Fibroblast of peridontal ligament (primary cell): ENCODE measurements at regions not wholly inside any gene's neighbourhood (a gene's known extent, or its start where the extent isn't known, plus 50 kb on each side); places are given as distances from the start of the nearest gene placed in this dataset.
"Not testable (repeated sequence)": the region's sequence is repeated elsewhere in the genome, so short reads cannot be mapped to it uniquely, and the experiment has no call there.

Source experiments
- DNase-seq: peaks from one replicate; pipeline ENCODE4 v3.0.0-alpha.2; 2010; ENCODE audit errors: extremely low read depth

DNA sequence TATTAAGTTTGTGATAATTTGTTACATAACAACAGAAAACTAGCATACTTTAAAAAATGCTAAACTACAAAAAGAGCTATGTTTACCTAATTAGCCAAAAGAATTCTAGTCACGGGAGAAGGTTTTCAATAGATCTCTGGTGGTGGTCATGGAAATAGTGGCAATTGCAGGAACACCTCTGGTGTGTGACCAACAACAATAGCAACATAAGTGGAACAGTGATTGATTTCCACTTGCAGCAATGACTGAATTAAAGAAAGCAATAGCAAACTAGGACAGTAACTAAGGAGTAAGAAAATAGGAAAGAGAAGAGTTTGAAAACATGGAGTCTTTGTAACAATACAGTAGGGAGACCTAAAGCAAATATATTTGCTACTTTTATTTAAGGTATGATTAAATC is 171.3 kb upstream of the ADGRL4 start:
- DNase-seq = no peak

- peak; percentile 67 for DNase-seq
Observed at GRCh38 chr1:79161077-79161476, 154.5 kb upstream of the ADGRL4 start.

DNA sequence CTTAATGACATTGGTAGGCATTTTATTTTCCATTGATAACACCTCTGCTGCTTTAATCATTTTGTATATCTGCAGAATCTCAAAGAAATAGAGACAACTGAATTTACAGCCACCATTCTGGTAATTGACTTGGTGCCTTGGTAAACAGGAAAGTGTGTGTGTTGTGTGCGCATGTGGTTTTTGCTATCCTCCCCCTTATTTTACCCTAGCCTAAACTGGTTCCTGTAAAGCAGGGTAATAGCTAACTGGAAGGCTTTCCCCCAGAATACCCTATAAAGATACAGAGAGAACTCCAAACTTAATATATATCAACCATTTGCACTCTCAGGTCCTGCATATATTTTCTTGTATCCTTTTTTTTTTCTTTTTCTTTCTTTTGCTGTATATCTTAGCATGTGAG is 149.5 kb upstream of the ADGRL4 start:
- no peak for DNase-seq

DNA sequence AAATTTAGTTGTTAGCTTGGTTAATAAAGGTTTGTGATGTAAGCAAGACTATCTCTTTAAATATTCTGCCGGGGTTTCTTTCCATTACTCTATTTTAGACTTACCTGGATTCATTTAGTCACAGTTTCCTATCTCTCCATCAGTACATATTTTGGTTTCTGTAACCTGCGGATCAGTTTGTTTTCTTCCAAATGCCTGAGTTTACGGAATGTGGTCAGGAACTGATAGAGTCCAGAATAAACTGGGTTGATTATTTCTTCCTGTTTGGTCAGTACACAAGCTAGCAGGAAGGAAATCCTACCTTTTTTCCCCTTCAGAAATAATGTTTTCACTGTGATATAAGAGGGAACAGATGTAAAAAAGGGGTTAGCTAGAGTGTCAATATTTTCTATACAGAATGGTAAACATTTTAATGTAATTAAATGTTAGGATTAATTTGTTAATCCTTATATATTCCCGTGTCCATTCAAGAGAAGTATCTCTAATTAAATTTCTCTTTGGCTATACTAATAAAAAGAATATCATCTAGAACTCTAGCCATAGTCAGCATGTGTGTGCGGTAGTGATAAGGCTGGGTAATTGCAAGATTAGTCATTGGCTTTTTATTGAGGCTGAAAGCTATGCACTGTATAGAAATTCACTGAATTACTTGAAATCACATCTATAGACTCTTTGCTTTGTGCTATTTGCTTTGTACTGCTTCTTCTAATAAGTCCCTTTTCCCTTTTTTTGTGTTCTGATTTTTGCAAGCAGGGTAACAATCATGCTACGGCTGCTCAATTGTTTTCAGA is 144.7 kb upstream of the ADGRL4 start:
- DNase-seq = no peak

GRCh38 chr1:79150576-79150975 is 144.0 kb upstream of the ADGRL4 start:
- DNase-seq = no peak

DNA sequence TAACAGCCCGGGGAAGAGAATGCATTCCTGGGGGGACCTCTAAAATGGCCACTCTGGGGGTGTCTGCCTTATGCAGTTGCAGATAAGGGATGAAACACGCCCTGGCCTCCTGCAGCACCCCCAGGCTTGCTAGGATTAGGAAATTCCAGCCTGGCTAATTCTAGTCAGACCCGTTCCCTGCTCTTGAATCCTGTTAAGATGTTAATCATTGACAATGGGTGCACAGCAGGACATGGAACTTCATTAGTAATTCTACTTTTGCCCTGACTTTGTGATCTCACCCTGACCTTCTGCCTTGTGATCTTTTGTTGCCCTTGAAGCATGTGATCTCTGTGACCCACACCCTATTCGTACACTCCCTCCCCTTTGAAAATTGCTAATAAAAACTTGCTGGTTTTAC is 131.7 kb upstream of the ADGRL4 start:
- DNase-seq = not testable (repeated sequence)

GRCh38 chr1:79133774-79134364 is 127.3 kb upstream of the ADGRL4 start:
- DNase-seq = no peak

DNA sequence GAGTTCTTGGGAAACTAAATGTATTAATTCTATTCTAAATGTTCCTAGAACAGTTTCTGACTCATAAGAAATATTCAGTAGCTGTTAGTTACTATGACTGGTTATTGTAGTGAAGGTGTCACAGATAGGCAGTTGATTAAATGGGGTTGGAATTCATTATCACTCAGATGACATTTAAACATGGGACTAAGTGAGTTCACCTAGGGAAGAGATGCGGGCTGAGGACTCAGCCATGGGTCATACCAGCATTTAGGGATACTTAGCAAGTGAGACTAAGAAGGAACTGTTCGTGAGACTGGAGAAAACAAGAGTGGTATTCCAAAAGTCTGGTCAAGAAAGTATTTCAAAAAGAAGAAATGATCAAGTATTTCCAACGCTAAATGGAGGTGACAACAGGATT is 125.1 kb upstream of the ADGRL4 start:
- DNase-seq = no peak

GRCh38 chr1:79129914-79130313 is 123.4 kb upstream of the ADGRL4 start:
- no peak for DNase-seq

DNA sequence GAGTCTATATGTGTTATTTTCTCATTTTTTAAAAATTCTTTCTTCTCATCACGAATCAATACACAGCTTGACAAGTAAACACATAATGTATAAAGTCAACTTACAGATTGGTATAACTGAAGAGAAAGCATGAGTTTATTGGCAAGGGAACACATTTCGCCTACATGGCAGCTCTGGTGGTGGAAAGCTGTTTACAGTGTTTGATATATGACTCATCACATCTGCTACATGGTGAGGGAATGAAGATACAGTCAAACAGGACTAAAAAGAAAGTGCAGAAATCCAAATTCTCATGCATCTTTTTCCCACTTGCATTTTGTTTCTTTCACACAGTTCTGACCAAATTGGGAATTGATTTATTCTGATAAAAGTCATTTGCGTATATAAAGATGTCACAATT is 122.2 kb upstream of the ADGRL4 start:
- peak; percentile 90 for DNase-seq

DNA sequence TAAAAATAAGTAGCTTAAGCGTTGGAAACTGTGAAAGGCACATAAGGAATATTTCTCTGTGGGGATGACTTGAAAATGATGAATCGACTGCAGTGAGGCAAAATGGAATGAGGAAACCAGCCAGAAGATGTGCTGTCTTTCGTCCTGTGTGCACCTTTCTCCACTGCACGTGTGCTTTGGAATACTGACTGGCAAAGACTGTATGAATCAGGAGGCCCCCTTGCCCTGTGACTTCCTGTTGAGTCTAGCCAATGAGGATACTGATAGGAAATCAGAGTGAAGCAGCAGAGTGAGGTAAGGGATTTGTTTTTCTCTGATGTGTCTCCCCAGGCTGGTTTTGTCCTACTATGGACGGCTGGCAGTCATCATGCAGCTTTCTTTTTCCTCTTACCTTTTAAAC is 118.2 kb upstream of the ADGRL4 start:
- no peak for DNase-seq

DNA sequence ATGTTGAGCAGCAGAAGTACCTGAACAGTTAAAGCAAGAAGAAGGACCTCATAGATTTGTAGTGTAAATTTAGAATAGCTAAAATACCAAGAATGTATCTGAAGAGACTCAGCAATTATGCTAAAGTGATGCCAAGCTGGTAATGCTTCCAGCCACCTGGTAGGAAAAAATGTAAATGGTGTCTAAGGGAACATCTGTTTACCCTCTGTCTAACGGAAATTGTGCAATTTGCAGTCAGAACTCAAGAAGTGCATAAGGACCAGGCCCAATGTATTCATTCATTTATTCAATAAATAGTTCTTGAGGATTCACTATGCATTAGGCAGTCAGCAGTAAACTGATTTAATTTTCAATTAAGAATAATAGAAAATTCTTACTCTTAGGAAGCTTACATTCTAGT is 116.0 kb upstream of the ADGRL4 start:
- no peak for DNase-seq

GRCh38 chr1:79117376-79117775 is 110.8 kb upstream of the ADGRL4 start:
- DNase-seq = no peak

DNA sequence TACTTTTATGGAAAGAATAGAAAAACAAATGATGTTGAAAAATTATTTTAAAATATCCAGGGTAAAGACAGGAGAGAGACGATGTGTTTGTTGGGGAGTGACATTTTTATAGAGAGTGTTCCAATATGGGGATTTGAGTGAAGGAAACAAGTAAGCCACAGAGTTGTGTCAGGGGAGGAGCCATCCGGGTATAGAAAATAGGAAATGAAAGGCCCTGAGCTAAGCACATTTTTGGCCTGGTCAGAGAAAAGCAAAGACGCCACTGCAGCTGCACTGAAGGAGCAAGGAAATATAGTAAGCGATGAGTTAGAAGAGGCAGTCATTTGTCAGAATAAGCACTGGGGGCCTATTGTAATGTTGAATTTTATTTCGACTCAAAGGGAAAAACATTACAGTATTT is 107.3 kb upstream of the ADGRL4 start:
- no peak for DNase-seq

DNA sequence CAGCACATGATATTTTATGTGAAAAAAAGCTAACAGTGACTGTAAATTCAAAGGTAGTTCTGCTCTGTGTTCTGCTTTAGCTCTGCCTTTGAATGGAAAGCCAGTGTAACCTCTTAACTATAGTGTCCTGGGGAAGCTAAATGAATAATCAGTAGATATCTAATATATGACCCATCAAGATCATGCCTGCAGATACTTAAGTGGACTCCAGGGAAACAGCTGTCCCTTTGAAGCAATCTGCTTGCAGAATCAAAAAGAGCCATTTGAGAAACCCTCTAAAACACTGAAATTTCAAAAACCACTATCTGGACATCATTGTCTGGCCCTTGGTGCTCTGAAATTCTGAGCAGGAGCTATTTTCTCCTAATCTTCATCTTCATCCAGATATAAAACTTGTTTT is 104.2 kb upstream of the ADGRL4 start:
- no peak for DNase-seq

GRCh38 chr1:79109445-79109844 is 102.9 kb upstream of the ADGRL4 start:
- DNase-seq = no peak

DNA sequence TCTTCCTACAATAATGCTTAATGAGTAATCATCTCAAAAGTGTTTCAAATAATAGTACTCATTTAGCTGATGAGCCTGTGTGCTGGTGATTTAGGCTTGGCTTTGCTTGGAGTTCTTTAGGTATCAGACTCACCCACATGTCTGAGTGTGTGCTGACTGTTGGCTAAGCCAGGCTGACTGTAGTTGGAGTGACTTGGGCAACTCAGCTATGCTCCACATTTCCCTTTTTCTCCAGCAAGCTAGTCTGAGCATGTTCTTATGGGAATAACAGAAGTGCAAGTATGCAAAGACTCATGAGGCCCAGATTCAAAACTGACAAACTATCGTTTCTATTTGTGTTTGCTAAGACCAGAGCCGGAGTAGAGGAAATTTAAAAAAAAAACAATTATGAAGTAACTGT is 99.0 kb upstream of the ADGRL4 start:
- DNase-seq = peak; percentile 51

DNA sequence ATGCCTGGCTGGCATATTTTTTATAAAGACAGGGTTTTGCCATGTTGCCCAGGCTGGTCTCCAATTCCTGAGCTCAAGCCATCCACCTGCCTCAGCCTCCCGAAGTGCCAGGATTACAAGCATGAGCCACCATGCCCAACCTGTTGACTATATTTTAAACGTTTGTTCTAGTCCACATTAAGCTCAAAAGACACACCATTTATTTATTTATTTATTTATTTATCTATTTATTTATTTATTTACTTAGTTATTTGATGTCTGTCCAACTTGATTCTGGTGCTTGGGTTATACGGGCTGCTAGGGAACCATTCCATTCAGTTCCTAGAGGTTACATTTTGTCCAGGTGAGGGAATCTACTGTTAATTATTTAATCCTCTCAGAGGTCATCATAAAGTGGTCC is 98.1 kb upstream of the ADGRL4 start:
- DNase-seq = no peak

- peak; percentile 59 for DNase-seq
Observed at GRCh38 chr1:79100385-79100784, 93.9 kb upstream of the ADGRL4 start.

DNA sequence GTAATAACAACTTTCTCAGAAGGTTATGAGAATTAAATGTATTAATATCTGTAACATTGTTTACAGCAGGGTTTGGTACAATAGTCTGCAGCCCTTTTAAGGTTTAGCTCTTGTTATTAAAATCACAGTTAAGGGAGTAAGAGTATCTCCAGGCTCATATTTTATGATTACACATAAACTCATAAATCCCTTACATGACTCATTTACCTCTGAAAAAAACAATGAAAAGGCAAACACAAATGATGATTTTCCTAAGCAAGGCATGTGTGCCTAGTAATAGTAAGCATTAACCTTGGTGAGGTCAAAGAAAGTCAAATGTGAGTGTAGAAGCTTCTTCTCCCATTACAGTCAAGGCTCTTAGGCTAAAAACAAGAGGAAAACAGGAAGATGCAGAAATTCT is 84.5 kb upstream of the ADGRL4 start:
- DNase-seq = no peak

- no peak for DNase-seq
Observed at GRCh38 chr1:79089946-79090345, 83.4 kb upstream of the ADGRL4 start.

DNA sequence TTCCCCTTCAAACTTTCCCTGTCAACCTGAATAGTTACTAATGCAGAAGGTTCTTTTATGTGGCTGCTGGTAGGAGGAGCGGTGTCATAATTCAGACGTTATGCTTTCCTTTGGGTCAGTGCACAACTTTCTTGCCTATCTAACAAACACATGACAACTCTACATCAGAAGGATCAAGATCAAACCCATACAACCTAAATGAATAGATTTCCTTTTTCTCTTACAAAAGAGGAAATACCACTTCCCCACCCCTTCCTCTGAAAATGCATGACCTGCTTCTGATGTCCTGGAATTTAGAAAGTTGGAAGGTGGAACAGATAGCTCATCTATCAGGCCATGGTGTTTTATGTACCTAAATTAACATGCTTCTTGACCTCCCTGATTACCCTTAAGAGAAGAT is 75.7 kb upstream of the ADGRL4 start:
- DNase-seq = no peak

- peak; percentile 92 for DNase-seq
Observed at GRCh38 chr1:79079770-79080169, 73.2 kb upstream of the ADGRL4 start.

DNA sequence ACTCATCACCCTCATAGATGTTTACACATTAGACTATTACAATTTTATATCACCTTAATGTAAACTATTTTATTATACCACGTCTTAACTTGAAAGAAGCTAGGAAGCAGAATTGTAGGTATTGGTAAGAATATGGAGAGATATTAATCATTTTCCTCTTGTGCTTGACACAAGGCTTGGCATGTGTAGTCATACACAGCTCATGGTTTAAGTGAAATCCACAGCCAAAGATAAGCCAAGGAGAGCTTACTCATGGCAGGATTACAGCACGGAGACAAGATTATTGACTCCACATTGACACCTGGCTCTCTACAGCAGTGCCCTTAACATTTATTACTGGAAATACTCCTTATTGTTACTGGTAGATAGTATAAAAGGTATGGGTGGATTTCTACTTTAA is 68.4 kb upstream of the ADGRL4 start:
- no peak for DNase-seq
